ENCODE measurements at regions not wholly inside any gene's neighbourhood (a gene's known extent, or its start where the extent isn't known, plus 50 kb on each side); places are given as distances from the start of the nearest gene placed in this dataset.

- DNase-seq (ENCODE audit: extremely low spot score, insufficient read length, low read depth) (no peak), FAIRE-seq (no peak)
Measured at GRCh38 chr3:43185274-43185982, 79.5 kb upstream of the POMGNT2 start.

- no peak for FAIRE-seq
- DNase-seq (ENCODE audit: extremely low spot score, insufficient read length, low read depth) = no peak
Measured at GRCh38 chr3:43183456-43183855, 77.6 kb upstream of the POMGNT2 start.

DNA sequence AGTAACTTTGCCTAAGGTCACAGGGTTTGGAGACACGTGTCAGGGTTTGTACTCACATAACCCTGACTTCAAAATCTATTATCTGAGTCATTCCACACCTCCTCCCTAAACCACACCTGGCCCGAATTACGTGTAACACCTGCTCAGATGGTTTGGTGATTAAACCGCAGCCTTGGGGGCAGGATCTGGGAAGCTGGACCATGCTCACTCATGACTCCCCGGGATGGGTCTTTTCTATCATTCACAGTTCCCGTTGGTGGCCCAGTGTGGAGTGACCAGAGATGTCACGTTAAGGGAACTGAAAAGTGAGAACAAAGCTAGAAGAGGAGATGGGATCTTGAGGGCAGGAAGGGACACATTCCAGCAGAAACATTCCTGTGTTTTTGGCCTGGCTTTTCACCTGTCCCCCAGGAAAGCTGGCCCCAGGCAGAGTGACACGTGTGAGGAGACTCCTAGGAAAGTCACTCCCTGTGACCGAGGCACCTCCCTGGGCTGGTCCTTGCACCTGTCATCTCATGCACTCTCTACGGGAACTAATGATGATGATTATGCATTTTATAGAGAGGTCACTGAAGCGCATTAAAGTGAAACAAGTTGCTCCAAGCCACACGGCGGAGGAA, 75.4 kb upstream of the POMGNT2 start:
- FAIRE-seq = peak; percentile 87
- peak; percentile 47 for DNase-seq (ENCODE audit: extremely low spot score, insufficient read length, low read depth)

DNA sequence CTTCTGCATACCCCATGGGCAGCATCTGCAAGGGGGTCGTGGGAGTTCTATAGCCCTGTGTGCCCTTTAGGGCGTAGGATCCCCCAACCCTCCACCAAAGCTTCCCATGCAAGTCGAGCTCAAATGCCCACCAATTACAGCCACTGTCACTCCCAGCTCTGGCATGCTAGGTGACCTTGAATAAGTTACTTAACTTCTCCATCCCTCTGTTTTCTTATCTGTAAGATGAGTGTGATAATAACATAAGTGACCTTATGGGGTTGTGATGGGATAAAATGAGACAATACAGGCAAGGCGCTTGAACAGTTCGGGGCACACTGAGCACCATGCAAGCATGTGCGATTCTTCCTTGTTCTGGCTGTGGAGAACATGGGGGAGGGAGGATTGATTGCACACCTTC, 74.8 kb upstream of the POMGNT2 start:
- DNase-seq (ENCODE audit: extremely low spot score, insufficient read length, low read depth) (no peak), FAIRE-seq (no peak)

GRCh38 chr3:43180027-43180426, 74.1 kb upstream of the POMGNT2 start:
- DNase-seq (ENCODE audit: extremely low spot score, insufficient read length, low read depth) = no peak
- peak; percentile 88 for FAIRE-seq

- FAIRE-seq = no peak
Measured at GRCh38 chr3:43178891-43179366, 73.0 kb upstream of the POMGNT2 start.

DNA sequence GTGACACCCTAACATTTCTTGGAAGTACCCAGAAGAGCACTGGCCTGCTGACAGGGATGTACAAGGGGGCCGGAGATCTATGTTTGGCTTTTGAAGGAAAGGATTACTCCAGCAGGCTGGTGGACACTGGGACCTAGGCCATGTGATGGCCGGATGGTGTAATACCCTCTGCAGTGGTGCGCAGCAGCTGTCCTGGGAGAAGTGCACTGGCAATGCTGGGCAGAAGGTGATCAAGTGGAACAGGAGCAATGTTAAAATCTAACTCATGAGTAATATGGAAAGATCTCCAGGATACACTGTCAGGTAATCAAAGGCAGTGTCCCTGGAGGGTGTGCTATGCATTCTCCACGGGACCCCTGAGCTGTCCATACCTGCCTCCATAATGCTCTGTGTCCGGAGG, 71.2 kb upstream of the POMGNT2 start:
- no peak for FAIRE-seq
- no peak for DNase-seq (ENCODE audit: extremely low spot score, insufficient read length, low read depth)

More at GRCh38 chr3:43178891-43179366, 73.0 kb upstream of the POMGNT2 start:
- DNase-seq (ENCODE audit: extremely low spot score, insufficient read length, low read depth) = no peak

DNA sequence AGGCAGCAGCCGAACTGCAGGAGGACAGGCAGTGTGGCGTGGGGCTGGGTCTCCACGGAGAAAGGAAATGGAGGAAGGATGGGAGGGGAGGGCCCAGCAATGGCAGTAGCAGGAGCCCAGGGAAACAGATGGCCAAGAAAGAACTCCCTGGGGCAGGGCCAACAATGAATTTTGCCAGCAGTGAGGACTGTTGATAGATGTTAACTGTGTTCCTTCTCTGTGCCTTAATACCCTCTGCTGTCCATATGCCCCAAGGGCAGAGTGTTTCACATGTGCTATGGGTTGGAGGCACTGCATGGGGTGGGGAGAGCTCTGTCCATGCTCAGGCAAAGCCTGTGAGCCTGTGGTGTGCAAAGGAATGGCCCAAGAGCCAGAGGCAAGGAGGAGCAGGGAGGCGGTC, 70.8 kb upstream of the POMGNT2 start:
- FAIRE-seq = no peak
- no peak for DNase-seq (ENCODE audit: extremely low spot score, insufficient read length, low read depth)

DNA sequence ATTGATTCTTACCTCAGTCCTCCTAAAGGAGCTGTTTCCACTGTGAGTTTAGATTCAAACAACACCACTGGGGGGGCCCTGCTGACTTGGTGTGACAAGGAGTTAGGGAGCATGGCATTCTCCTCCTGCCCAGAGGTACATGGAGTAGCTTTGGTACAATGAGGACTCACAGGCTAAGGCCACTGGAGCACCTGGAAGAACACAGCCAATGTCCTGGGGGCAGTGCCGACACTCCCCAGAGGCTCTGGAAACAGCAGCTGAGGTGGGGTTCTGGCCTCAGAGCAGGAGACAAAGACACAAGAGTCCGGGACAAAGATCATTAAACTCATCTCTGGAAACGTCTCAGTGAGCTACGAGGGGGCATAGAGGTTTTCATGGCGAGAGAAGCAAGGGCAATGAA, 69.7 kb upstream of the POMGNT2 start:
- no peak for FAIRE-seq
- no peak for DNase-seq (ENCODE audit: extremely low spot score, insufficient read length, low read depth)

GRCh38 chr3:43173949-43174348, 68.1 kb upstream of the POMGNT2 start:
- FAIRE-seq = no peak

DNA sequence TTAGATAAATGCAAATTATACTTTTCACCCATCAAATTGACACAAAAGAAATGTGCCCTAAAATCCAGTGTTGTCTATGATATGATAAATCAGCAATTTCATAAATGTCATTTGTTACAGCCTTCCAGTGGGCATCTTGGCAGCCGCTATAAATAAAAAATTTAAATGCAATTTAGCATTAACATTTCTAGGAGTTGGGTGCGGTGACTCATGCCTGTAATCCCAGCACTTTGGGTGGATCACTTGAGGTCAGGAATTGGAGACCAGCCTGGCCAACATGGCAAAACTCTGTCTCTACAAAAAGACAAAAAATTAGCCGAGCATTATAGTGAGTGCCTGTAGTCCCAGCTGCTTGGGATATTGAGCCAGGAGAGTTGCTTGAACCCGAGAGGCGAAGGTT, 65.9 kb upstream of the POMGNT2 start:
- FAIRE-seq (no peak), DNase-seq (ENCODE audit: extremely low spot score, insufficient read length, low read depth) (no peak)

More at GRCh38 chr3:43173949-43174348, 68.1 kb upstream of the POMGNT2 start:
- no peak for DNase-seq (ENCODE audit: extremely low spot score, insufficient read length, low read depth)

- FAIRE-seq = no peak
- DNase-seq (ENCODE audit: extremely low spot score, insufficient read length, low read depth) = no peak
Measured at GRCh38 chr3:43170553-43170952, 64.7 kb upstream of the POMGNT2 start.

DNA sequence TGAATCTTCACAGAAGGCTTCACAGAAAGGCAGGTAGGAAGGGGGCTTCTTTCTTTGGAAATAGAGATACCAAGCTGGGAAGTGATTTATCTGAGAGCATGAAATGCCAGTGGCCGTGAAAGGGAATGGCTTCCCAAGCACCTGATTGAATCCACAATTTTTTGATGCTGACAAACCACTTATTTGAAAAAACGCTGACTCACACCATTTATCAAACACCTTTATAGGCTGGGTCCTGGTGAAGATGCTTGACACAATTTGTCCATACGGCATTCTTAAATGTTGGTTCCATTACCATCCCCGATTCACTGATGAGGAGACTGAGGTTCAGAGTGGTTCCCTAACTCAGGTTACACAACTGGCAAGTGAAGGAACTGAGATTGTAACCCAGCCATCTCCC, 64.1 kb upstream of the POMGNT2 start:
- DNase-seq (ENCODE audit: extremely low spot score, insufficient read length, low read depth) (no peak), FAIRE-seq (no peak)

DNA sequence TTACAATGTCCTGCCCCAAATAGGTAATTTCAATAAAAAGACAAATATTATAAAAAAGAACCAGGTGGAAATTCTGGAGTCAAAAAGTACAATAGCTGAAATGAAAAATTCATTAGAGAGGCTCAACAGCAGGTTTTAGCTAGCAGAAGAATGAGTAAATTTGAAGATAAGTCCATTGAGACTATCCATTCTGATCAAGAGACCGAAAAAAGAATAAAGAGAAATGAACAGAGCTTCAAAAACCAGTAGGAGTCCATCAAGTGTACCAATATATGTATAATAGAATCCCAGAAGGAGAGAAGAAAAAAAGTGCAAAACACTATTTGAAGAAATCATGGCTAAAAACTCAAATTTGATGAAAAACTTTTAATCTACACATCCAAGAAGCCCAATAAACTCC, 60.5 kb upstream of the POMGNT2 start:
- FAIRE-seq (no peak), DNase-seq (ENCODE audit: extremely low spot score, insufficient read length, low read depth) (no peak)

GRCh38 chr3:43165786-43166185, 59.9 kb upstream of the POMGNT2 start:
- FAIRE-seq (no peak), DNase-seq (ENCODE audit: extremely low spot score, insufficient read length, low read depth) (no peak)

DNA sequence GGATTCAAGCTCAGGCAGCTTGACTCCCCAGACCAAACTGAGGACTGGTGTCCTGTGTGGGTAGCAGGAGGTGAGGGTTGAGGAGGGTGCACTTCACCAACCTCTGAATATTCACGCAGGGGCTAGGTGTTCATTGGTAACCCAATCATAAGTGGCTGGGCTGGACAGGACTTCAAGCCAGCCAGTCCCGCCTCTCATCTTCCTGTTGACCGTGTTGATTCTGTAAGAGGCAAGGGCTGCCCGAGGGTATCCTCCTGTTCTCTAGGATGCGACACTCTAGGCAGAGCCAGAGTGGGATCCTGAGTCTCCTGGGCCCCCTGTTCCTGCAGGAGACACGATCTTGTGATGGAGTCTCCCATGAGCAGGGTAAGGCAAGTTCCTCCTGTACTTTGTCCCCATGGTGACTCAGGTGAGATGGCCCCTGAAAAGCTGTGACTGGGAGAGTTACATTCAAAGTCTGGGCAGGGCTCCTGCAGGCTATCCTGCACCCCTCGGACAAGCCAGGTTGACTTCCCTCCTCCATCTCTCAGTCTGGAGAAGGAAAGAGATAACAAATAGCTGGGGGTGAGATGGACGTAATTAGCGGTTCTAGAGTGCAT, 58.1 kb upstream of the POMGNT2 start:
- no peak for DNase-seq (ENCODE audit: extremely low spot score, insufficient read length, low read depth)
- no peak for FAIRE-seq

DNA sequence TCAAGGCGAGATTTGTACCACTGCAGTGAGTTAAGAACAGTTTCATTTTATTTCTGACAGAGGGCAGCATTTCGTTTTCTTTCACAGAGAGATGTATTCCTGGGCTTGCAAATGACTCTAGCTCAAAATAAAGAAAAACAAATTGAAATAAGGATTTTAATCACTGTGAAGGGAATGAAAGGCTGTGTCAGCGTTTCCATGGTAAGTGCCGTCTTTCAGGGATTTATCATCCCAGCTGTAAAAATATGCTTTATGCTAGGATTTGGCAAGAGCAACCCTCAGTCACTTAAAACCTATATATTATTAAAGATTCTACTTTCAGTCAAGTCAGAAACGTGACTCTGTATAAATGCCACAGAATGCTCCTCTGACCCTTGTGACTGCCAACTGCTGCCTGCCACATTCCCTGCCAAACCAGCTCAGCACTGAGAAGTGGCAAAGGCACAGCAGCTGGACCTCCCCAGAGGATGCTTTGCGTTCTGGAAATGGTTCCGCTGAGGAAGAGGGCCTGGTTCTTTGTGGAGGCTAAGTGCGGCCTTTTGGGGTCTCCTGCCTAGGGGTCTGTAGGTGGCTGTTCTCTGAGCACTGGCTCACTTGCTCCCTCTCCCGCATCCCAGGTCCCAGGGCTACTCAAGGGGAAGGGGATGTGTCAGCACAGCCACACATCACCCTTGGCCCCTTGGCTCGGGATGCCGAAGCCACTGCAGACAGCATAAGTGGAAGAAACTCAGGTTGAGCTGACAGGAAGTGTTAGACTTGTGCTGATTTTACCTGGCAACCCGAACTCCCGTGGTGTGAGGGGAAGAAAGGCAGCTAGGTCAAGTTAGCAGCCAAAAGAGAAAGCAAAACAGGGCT, 56.6 kb upstream of the POMGNT2 start:
- DNase-seq (ENCODE audit: extremely low spot score, insufficient read length, low read depth) (no peak), FAIRE-seq (peak; percentile 85)

GRCh38 chr3:43161684-43162229, 55.9 kb upstream of the POMGNT2 start:
- no peak for FAIRE-seq

GRCh38 chr3:43160664-43161063, 54.8 kb upstream of the POMGNT2 start:
- DNase-seq (ENCODE audit: extremely low spot score, insufficient read length, low read depth) = no peak
- FAIRE-seq = no peak

More at GRCh38 chr3:43161684-43162229, 55.9 kb upstream of the POMGNT2 start:
- no peak for DNase-seq (ENCODE audit: extremely low spot score, insufficient read length, low read depth)

DNA sequence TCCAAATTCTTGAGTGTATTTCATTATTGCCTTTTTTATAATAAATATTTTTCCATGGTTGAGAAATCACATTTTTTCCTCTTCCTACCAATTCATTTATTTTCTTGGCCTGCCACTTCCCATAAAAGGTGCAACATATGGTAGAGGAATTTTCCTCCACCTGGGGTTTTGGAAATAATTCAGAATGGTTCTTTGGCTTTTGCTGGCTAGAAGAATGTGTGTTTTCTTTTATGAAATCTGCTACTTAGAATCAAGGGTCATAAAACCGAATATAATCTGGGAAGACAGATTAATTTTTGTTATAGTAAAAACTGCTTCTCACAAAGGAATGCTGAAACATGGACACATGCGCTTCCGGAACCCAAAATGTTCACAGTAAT, 54.0 kb upstream of the POMGNT2 start:
- DNase-seq (ENCODE audit: extremely low spot score, insufficient read length, low read depth) (no peak), FAIRE-seq (no peak)
